ENCODE measurements at regions not wholly inside any gene's neighbourhood (a gene's known extent, or its start where the extent isn't known, plus 50 kb on each side); places are given as distances from the start of the nearest gene placed in this dataset.
"Not testable (repeated sequence)": the region's sequence is repeated elsewhere in the genome, so short reads cannot be mapped to it uniquely, and the experiment has no call there.

DNA sequence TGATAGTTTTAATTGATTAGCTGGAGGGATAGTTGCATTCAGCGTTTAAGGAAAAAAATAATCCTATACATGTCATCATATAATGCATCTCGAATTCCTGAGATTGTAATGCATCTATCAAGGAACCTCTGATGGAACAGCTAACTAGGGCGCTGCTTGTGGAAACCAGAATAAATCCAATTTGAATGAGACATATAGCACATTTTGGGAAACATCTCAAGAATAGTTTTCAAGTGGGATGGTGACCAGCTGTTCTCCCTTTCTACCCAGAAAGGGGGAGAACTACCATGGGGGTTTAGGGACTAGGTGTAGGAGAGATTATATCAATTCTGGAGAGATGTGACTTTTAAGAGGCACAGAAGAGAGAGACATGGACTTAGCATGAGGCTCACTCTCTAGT lies 319.3 kb upstream of the BRINP1 start:
- TF ChIP-seq CTCF (conservative IDR thresholded peaks at IDR 0.05; ENCODE audit: control insufficient read depth, insufficient read depth, low read depth, low read length) = no peak
- H3K4me3 ChIP-seq (ENCODE audit: control insufficient read depth, low read depth, low read length) = no peak overlapping the region
- DNase-seq (ENCODE audit: low read depth) = no peak

DNA sequence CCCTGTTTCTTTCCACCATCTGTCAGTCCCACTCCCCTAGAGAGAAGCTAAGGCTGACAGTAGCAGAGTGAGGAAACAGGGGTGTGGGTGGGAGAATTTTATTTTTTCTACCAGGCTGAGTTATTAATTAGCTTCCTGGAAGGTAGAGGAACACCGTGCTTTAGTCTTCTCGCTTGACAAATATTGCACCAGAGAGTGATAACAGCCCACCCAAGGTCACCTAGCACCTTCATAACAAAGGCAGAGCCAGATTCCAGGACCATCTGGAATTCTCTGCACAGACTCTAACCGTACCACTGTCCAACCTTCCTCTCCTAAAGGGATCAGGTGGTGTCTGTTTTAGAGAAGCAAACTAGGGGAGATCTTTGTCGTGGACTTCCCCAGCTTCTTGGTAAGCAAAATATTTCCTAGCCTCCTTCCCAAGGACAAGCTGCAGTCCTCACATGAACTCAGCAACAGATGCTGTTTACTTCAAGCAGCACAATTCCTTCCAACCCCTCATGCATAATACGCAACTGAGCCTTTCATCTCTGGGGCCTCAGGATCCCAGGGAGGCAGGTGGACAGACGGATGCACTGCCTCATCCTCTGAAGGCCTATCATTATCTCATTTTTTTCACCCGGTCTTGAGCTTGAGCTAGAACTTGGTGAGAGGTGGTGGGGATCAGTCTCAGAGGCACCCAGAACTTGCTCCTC lies 308.7 kb upstream of the BRINP1 start:
- TF ChIP-seq CTCF (conservative IDR thresholded peaks at IDR 0.05; ENCODE audit: control insufficient read depth, insufficient read depth, low read depth, low read length) = no peak
- DNase-seq (ENCODE audit: low read depth) = no peak
- no peak overlapping the region for H3K4me3 ChIP-seq (ENCODE audit: control insufficient read depth, low read depth, low read length)

- no peak for DNase-seq (ENCODE audit: low read depth)
- TF ChIP-seq CTCF (conservative IDR thresholded peaks at IDR 0.05; ENCODE audit: control insufficient read depth, insufficient read depth, low read depth, low read length) = no peak
- H3K4me3 ChIP-seq (ENCODE audit: control insufficient read depth, low read depth, low read length) = no peak overlapping the region
Observed at GRCh38 chr9:119675951-119676350, 306.7 kb upstream of the BRINP1 start.

DNA sequence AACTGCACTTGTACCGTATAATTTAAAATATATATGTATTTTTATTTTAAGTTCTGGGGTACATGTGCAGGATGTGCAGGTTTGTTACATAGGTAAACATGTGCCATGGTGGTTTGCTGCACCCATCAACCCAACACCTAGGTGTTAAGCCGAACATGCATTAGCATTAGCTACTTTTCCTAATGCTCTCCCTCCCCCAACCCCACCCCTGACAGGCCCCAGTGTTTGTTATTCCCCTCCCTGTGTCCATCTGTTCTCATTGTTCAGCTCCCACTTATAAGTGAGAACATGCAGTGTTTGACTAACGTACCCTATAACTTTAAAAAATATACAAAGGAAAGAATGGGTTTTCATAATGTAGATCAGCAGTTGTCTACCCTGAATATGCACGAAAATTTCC lies 303.5 kb upstream of the BRINP1 start:
- H3K4me3 ChIP-seq (ENCODE audit: control insufficient read depth, low read depth, low read length); DNase-seq (ENCODE audit: low read depth): not testable (repeated sequence)

GRCh38 chr9:119667916-119668315 lies 298.7 kb upstream of the BRINP1 start:
- DNase-seq (ENCODE audit: low read depth) = no peak
- no peak overlapping the region for H3K4me3 ChIP-seq (ENCODE audit: control insufficient read depth, low read depth, low read length)
- TF ChIP-seq CTCF (conservative IDR thresholded peaks at IDR 0.05; ENCODE audit: control insufficient read depth, insufficient read depth, low read depth, low read length) = no peak

- H3K4me3 ChIP-seq (ENCODE audit: control insufficient read depth, low read depth, low read length) = no peak overlapping the region
- DNase-seq (ENCODE audit: low read depth) = no peak
- no peak for TF ChIP-seq CTCF (conservative IDR thresholded peaks at IDR 0.05; ENCODE audit: control insufficient read depth, insufficient read depth, low read depth, low read length)
Observed at GRCh38 chr9:119667163-119667562, 297.9 kb upstream of the BRINP1 start.

DNA sequence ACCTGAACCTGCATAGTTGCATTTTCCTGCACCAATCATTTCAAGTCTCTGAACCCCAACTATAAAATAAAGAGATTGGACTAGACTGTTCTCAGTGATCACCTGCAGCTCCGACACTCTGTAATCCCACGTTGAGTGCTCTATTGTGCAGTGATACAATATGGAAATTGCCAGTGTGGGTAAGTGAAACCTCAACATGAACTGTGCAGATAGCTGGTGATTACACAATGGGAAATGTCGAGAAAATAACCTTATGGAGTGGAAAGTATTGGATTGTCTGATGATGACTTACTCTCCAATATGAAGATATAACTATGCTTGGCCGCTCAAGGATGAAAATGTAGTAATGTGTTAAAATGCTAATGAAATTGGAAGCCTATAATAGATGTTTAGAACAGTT lies 293.1 kb upstream of the BRINP1 start:
- H3K4me3 ChIP-seq (ENCODE audit: control insufficient read depth, low read depth, low read length) = no peak overlapping the region
- no peak for DNase-seq (ENCODE audit: low read depth)
- TF ChIP-seq CTCF (conservative IDR thresholded peaks at IDR 0.05; ENCODE audit: control insufficient read depth, insufficient read depth, low read depth, low read length) = no peak

All from fibroblast of mammary gland (primary cell).